Omental fat pad (tissue), 3 donors: ENCODE measurements at regions not wholly inside any gene's neighbourhood (a gene's known extent, or its start where the extent isn't known, plus 50 kb on each side); places are given as distances from the start of the nearest gene placed in this dataset.

Experiments
- ATAC-seq: fragments of 150-250 bp; one replicate; pipeline ENCODE4 v1.9.1; 2016; ENCODE audit warnings: mild to moderate bottlenecking, moderate library complexity; ENCODE audit not compliant: low FRiP score
- DNase-seq: peaks from one replicate; pipeline ENCODE4 v3.0.0-alpha.2; 2019; ENCODE audit warnings: low spot score
- TF ChIP-seq, protein P1 (sequence below), 3 donors: fragments of 450-650 bp; IDR thresholded peaks; one replicate each; pipeline ENCODE4 v1.5.1; 2016 to 2017; ENCODE audit warnings: antibody characterized with exemption in 3 of 3, mild to moderate bottlenecking in 3 of 3, moderate library complexity in 2 of 3

DNA sequence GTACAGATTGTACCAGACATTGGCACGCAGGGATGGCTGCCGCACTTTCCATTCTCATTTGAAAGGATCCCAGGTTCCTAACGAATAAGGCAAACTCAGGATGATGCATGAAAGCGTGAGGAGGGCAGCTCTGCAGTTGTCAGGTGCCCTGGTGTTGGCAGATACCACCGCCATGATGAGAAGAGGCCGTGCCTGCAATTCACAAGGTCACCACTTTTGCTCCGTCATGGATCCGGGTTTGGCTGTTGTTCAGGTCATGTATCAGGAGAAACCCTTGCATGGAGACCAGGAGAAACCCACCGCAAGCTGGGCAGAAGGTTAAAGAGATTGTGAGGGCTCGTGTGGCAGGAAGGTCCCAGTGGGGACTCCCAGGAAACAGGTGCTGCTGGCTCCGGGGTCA, 233.2 kb downstream of the KLF6 start:
- ATAC-seq (no peak), DNase-seq (no peak)
- TF ChIP-seq, protein P1, sequence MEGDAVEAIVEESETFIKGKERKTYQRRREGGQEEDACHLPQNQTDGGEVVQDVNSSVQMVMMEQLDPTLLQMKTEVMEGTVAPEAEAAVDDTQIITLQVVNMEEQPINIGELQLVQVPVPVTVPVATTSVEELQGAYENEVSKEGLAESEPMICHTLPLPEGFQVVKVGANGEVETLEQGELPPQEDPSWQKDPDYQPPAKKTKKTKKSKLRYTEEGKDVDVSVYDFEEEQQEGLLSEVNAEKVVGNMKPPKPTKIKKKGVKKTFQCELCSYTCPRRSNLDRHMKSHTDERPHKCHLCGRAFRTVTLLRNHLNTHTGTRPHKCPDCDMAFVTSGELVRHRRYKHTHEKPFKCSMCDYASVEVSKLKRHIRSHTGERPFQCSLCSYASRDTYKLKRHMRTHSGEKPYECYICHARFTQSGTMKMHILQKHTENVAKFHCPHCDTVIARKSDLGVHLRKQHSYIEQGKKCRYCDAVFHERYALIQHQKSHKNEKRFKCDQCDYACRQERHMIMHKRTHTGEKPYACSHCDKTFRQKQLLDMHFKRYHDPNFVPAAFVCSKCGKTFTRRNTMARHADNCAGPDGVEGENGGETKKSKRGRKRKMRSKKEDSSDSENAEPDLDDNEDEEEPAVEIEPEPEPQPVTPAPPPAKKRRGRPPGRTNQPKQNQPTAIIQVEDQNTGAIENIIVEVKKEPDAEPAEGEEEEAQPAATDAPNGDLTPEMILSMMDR (IDR thresholded peaks at IDR 0.05): no peak

DNA sequence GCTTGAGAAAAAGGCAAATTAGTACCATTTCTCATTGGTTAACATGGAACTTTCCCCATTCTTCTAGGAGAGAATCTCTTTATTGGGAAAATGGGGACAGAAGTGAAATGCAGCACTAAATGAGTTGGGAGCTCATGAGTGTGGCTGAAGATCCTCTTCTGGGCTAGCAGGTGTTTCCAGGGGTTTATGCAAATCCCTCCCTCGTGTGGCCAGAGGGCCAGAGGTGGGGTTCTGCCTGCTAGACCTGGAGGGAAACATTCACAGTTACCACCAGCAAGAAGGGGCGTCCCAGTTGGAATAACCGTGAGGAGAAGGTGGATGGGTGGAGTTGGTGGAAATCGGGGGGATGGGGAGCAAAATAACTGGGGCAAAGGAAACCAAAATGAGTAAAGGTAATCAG, 235.9 kb downstream of the KLF6 start:
- ATAC-seq (no peak), DNase-seq (no peak)
- TF ChIP-seq, protein P1 (IDR thresholded peaks at IDR 0.05): no peak

DNA sequence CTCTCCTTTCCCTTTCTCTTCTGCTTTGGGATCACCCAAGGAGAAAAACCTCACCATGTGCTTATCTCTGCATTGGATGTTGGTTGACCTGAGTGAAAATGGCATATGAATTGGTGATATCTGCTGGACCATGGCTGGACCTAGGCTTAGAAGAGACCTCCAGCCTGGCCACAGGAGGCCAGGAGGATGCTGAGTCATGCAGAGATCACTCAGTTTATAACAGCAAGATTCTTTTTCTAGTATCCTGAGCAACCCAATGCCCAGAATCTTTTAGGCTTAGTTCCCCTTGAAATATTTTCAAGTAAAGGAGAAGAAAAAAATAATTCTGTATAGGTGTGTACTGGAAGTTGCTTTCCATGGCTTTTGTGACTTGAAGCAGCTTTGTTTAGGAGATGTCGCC, 236.3 kb downstream of the KLF6 start:
- no peak for ATAC-seq
- no peak for DNase-seq

DNA sequence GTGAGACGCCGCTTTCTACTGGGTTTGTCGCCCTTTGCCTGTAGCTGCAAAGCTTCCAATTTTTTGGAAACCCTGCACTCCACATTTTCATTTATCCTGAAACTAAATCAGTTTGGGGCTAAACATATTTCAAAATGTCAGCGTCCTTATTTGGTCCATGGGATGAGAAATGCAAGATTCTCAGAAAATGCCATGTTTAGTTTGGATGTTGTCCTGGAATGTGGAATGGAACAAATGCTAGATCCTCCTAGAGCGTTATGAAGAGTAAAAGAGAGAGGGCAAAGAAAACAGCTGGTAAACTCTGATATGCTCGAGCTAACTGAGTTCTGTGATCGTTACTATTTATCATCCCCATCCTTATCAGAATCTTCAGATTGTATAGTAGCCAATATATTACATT, 236.9 kb downstream of the KLF6 start:
- DNase-seq: no peak
- ATAC-seq: no peak
- TF ChIP-seq, protein P1 (IDR thresholded peaks at IDR 0.05): no peak

More for the DNA sequence above, 236.3 kb downstream of the KLF6 start:
- TF ChIP-seq, protein P1 (IDR thresholded peaks at IDR 0.05): no peak

DNA sequence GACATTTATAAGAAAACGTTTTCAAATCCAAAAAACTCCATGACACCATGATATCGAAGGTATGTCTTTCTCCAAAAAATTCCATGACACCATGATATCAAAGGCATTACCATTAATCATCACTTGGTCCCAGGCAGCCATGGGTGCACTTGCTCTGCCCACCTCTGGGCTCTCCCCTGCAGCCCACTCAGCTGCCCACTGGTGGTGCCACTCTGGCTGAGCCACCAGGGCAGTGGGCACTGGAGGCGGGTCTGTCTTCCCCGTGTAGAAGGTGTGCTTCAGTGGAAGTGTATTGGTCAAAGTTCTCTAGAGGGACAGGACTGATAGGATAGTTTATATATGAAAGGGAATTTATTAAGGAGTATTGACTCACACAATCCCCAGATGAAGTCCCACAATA, 240.4 kb downstream of the KLF6 start:
- ATAC-seq: no peak
- DNase-seq: no peak
- TF ChIP-seq, protein P1 (IDR thresholded peaks at IDR 0.05): no peak

DNA sequence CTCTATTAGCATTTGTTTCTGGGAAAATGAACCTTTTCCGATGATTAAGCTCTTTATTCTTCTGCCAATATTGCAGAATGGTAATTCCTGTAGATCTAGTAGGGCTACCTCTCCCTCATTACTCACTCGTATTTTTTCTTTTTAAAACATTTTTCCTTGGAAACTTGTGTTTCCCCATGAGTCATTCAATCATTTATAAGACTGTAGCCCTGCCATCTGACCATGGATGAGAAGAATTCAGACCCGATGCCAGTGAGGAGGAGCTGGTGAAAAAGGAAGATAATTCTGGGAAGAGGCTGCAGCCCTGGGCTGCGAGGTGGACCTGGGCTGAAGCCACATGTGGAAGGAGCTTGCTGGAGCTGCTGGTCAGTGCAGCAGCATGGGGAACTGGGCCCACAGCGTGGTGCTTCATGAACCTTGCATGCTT, 242.8 kb downstream of the KLF6 start:
- TF ChIP-seq, protein P1 (IDR thresholded peaks at IDR 0.05): no peak
- ATAC-seq: peak; percentile 74
- no peak for DNase-seq

DNA sequence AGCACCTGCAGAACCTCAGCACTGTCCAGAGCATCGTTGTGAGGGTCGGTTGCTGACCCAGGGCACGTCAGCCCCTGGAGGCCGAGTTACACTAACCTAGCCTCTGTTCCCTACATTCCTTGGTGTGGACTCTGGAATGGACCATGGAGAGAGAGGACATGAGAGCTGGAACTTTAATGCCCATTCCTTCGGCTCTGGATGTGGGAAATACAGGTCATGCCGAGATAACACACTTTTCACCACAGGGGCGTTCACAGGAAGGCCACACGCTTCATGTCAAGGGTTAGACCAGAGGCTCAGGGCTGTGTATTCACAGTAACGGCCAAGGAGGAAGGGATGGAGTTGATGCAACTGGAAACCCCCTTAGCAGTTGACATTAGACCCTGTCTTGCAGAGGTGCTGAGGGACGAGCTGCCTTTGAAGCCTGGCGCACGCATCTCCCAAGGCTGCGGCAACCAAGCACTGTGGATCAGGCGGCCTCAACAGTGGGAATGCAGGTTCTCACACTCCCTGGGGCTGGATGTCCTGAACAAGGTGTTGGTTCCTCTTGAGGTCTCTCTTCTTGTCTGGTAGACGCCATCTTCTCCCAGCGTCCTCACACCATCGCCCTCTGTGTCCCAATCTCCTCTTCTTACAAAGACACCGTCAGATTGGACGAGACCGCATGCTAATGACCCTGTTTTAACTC, 245.2 kb downstream of the KLF6 start:
- TF ChIP-seq, protein P1 (IDR thresholded peaks at IDR 0.05): no peak
- DNase-seq (no peak), ATAC-seq (no peak)
